Colonic mucosa (tissue), 4 donors: ENCODE measurements at regions not wholly inside any gene's neighbourhood (a gene's known extent, or its start where the extent isn't known, plus 50 kb on each side); places are given as distances from the start of the nearest gene placed in this dataset.
"Not testable (repeated sequence)": the region's sequence is repeated elsewhere in the genome, so short reads cannot be mapped to it uniquely, and the experiment has no call there.

ENCODE experiments used
- DNase-seq: peaks from one replicate; pipeline ENCODE4 v3.0.0-alpha.2; 2020
- H3K27ac ChIP-seq: fragments of 200-600 bp; one replicate; pipeline ENCODE4 v1.8.0; 2021
- H3K27me3 ChIP-seq: fragments of 200-600 bp; one replicate; pipeline ENCODE4 v1.8.0; 2021
- H3K36me3 ChIP-seq: fragments of 200-600 bp; one replicate; pipeline ENCODE4 v1.8.0; 2021
- H3K4me1 ChIP-seq: fragments of 200-600 bp; one replicate; pipeline ENCODE4 v1.8.0; 2021; ENCODE audit warnings: mild to moderate bottlenecking
- H3K4me3 ChIP-seq: fragments of 200-600 bp; one replicate; pipeline ENCODE4 v1.8.0; 2021
- H3K9ac ChIP-seq, 2 donors: one replicate each; pipeline ENCODE4 v1.7.0; 2013; ENCODE audit warnings: control low read depth in 2 of 2, low read depth in 2 of 2, low read length in 2 of 2
- H3K9me3 ChIP-seq: fragments of 200-600 bp; one replicate; pipeline ENCODE4 v1.8.0; 2021
- CTCF ChIP-seq: fragments of 200-600 bp; IDR thresholded peaks from one replicate; pipeline ENCODE4 v1.8.0; 2022; ENCODE audit warnings: antibody characterized with exemption, mild to moderate bottlenecking
- intact Hi-C: fragments of 100-400 bp; cut with DNase I; formaldehyde crosslinking; loops from one replicate; pipeline ENCODE4 v1.14.1; 2022
- donor health status: healthy.
- donor health status: DM: no; HTN: no; CAD: no.
- donor health status: DM: no; HTN: no; CAD: no.

- no peaks in the 10 kb centered on the region for H3K36me3 ChIP-seq
- intact Hi-C loops, result no loop called here
- H3K9ac ChIP-seq, result no peak overlapping the region
- DNase-seq, result no peak
- no peaks in the 10 kb centered on the region for H3K4me1 ChIP-seq
- H3K27me3 ChIP-seq, result no peaks in the 10 kb centered on the region
- no peaks in the 10 kb centered on the region for H3K9me3 ChIP-seq
- no peak for TF ChIP-seq CTCF
- H3K4me3 ChIP-seq, result no peak overlapping the region
- no peak overlapping the region for H3K27ac ChIP-seq
These were observed 201.7 kb upstream of the ADAMTS3 start for GRCh38 chr4:72770708-72771107.

DNA sequence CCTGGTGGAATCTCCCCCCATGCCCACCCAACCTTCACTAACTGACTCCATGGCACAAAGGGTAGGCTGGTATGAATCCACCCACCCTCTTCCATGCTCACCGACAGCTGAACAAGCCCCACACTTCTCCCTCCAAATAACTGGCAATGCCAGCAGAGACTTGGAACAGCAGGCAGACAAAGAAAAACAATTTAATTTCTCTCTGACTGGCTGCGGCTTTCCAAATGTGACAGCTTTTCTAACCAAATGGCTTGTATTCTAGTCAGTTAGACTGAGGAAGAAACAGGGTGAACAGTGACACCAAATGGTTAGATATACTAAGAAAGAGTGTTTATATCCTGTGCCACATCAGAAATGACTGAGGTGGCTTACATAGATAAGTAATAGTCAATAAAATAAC is 199.3 kb upstream of the ADAMTS3 start:
- Histone ChIP-seq H3K9me3 (no peaks in the 10 kb centered on the region), H3K4me1 (no peaks in the 10 kb centered on the region), H3K27ac (no peak overlapping the region), H3K27me3 (no peaks in the 10 kb centered on the region), H3K9ac (no peak overlapping the region), H3K36me3 (no peaks in the 10 kb centered on the region), H3K4me3 (no peak overlapping the region)
- intact Hi-C loops, result no loop called here
- no peak for TF ChIP-seq CTCF
- no peak for DNase-seq

DNA sequence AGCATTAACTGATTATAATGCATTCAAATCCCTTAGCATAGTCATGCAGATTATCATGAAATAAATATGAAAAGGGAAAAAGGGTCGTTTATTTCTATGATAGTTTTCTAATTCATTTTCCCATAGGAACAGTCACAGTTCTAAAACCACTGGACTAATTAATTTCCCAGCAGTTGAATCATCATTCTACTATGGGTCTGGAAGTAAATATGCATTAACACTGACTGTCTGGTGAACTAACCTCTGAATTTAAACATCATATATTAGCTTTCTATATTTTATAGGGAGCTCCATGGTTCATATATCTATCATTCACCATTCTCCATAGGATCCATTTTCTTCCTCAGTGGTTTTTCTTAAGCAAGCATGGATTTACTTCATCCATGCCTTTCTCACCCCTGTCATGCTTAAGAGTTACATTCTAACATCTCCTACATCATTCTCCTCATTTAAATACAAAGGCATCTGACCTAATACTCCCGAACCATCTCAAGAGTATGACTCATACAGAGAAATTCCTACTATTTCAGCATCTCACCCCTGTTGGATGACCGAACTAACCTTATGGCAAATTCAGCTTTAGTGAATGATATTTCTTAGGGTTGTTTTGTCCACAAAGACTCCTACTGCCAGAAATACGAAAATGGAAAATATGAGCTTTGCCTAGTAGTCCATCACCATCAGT is 198.7 kb upstream of the ADAMTS3 start:
- Histone ChIP-seq H3K9me3 (no peaks in the 10 kb centered on the region), H3K27ac (no peak overlapping the region), H3K9ac (no peak overlapping the region), H3K4me1 (no peaks in the 10 kb centered on the region), H3K27me3 (no peaks in the 10 kb centered on the region), H3K4me3 (no peak overlapping the region), H3K36me3 (no peaks in the 10 kb centered on the region)
- intact Hi-C loops, result no loop called here
- no peak for TF ChIP-seq CTCF
- DNase-seq, result no peak

DNA sequence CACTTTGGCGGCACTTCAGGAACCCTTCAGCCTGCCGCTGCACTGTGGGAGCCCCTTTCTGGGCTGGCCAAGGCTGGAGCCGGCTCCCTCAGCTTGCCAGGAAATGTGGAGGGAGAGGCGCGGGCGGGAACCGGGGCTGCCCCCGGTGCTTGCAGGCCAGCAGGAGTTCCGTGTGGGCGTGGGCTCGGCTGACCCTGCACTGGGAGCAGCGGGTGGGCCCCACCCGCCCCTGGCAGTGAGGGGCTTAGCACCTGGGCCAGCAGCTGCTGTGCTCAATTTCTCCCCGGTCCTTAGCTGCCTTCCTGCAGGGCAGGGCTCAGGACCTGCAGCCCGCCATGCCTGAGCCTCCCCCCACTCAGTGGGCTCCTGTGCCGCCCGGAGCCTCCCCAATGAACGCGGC is 196.8 kb upstream of the ADAMTS3 start:
- H3K36me3 ChIP-seq, H3K4me3 ChIP-seq, H3K27me3 ChIP-seq, DNase-seq, H3K4me1 ChIP-seq, H3K9me3 ChIP-seq, H3K27ac ChIP-seq, intact Hi-C loops, H3K9ac ChIP-seq: not testable (repeated sequence)

- no peaks in the 10 kb centered on the region for H3K4me1 ChIP-seq
- no peak for TF ChIP-seq CTCF
- no peak overlapping the region for H3K9ac ChIP-seq
- no peak overlapping the region for H3K4me3 ChIP-seq
- H3K27me3 ChIP-seq, result no peaks in the 10 kb centered on the region
- intact Hi-C loops, result no loop called here
- no peaks in the 10 kb centered on the region for H3K9me3 ChIP-seq
- DNase-seq, result no peak
- H3K27ac ChIP-seq, result no peak overlapping the region
- no peaks in the 10 kb centered on the region for H3K36me3 ChIP-seq
These were observed 192.5 kb upstream of the ADAMTS3 start for GRCh38 chr4:72761368-72762038.

DNA sequence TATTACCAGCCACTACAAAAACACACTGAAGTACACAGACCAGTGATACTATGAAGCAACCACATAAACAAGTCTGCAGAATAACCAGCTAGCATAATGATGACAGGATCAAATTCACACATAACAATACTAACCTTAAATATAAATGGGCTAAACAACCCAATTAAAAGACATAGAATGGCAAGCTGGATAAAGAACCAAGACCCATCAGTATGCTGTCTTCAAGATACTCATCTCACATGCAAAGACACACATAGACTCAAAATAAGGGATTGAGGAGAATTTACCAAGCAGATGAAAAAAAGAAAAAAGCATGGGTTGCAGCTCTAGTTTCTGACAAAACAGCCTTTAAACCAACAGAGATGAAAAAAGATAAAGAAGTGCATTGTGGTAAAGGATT is 184.4 kb upstream of the ADAMTS3 start:
- H3K4me3 ChIP-seq, intact Hi-C loops, H3K27ac ChIP-seq, H3K9me3 ChIP-seq, DNase-seq, H3K36me3 ChIP-seq, H3K4me1 ChIP-seq, H3K27me3 ChIP-seq, H3K9ac ChIP-seq: not testable (repeated sequence)
